ENCODE measurements at regions not wholly inside any gene's neighbourhood (a gene's known extent, or its start where the extent isn't known, plus 50 kb on each side); places are given as distances from the start of the nearest gene placed in this dataset.
"Not testable (repeated sequence)": the region's sequence is repeated elsewhere in the genome, so short reads cannot be mapped to it uniquely, and the experiment has no call there.

DNA sequence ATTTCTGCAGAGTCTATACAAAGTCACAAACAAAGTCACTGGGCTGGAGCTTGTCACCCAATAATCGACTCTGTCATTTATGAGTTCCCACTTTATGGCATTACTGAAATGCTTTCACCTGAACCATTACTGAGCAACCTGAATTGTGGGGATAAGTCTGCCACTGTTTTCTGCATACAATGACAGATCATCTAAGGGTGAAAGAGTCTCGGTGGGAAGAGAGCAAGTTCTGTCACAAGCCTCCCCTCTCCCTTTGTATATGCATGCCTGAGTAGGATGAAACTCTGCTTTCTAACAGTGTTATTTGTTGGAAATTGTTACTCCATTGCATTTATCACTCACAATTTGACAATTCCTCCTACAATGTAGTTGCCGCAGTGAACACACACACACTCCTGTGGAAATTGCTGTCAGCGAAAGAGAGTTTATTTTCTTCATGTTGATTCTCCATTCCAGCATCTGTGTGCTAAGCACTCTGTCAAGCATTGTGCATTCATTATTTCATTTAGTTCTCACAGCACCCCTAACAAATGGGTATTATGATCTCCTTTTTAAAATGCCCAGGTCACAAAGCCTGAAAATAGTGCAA is 1732.4 kb upstream of the CDH6 start:
- no peak for DNase-seq (ENCODE audit: low spot score)

DNA sequence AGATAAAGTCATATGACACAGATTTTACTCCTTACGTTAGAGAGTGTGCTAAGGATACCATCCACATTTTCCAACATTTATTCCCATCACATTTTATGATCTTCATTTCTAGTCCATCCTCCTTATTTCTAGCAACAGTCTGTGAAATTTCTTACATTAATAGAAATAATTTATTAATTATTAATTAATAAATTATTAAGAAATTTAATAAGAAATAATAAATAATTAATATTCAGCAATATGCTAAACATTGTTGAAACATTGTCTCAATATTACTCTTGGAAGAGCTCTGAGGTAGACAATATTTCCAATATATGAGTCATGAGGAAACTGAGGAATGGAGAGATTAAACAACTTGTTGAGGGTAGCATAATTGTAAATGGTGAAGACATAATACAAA is 1742.5 kb upstream of the CDH6 start:
- DNase-seq (ENCODE audit: low spot score): not testable (repeated sequence)

DNA sequence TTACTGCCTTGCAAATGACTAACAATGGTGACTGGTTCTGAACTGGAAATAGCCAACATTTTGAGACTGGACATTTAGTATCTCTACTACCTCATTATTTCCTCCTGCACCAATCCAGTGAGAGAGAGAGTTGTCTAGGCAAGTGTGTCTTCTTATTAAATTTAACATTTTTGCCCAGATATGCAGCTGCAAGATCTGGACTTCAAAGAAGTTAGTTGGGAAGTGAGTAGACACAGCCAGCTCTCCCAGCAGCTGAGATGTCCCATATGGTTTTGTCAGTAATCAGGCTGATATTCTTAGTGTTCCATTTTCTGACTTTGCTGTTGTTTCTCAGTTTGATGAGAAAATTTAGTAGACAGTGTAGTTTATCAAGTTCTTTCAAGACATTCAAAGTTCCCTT is 1778.8 kb upstream of the CDH6 start:
- DNase-seq (ENCODE audit: low spot score): no peak

DNA sequence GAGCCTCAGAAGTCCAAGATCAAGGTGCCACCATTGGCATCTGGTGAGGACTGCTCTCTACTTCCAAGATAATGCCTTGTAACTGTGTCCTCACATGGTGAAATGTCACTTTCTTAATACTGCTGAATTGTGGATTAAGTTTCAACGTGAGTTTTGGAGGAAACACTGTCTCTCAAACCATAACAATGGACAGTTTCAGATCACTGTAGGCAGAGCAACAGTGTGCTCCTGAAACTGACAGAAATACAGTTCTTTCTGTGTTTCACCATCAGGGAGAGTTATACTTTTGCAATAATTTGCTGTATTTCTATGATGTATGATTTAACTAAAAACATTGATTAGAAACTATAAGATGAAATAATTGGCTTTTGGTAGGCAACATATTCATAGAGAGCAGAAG is 1780.5 kb upstream of the CDH6 start:
- DNase-seq (ENCODE audit: low spot score): no peak

DNA sequence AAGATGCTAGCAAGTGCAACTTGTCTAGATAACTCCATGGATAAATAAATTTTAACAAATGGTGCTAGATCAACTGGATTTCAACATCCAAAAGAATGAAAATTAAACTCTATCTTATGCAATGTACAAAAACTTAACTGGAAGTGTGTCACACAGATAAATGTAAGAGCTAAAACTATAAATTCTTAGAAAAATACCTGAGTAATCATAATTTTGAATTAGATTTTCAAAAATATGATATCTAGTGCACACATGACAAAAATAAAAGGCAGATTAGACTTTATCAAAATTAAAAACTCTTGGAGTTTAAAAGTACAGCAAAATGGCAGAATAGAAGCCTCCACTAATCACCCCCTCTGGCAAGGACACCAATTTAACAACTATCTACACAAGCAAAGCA is 1791.2 kb upstream of the CDH6 start:
- DNase-seq (ENCODE audit: low spot score): no peak

DNA sequence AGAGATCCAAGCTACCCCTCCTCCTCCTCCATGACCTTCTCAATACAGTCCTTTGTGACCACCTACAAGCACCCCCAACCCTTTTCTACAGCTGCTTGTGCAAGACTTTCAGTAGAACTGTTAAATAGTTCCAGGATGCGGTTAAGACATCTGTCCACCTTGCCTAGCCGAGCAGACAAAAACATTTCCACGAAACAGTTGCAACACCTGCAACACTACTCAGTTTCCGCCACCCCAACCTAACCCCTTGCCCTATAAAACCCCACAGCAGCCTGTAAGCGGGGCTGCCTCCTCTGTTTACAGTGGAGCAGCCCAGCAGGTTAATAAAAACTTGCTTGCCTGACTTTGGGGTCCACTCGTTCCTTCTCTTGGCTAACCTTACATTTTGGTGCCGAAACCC is 1803.5 kb upstream of the CDH6 start:
- DNase-seq (ENCODE audit: low spot score): no peak

DNA sequence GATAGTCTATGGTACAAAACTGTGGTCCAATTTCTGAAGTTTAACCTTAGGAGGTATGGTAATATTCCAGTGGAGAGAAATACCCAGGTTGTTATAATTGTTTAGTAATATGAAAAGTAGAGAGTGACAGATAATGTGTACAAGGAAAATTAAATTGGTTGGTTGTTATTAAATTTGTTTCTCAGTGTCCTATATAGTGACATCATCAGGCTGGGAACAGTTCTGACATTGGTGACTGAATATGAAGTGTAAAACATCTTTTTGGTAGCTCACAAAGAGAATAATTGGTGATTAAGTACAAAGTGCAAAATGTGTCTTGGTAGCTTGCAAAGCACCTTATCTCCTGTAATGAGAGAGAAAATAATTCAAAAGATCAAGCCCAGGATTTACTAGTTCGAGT is 1806.1 kb upstream of the CDH6 start:
- no peak for DNase-seq (ENCODE audit: low spot score)

DNA sequence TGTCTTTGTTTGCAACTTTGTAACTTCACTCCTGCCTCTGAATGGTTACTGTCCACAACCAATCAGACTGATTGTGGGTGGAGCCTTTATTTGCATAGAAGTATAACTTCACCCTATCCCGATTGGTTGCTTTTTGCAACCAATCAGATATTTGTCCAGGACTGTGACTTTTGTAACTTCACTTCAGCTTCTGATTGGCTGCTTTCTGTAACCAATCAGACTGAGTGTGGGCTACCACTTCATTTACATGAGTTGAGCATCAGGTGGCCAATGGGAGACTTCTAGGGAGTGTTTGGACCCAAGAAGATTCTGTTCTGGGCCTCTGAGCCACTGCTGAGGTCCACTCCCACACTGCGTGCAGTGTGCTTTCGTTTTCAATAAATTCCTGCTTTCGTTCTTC is 1810.7 kb upstream of the CDH6 start:
- DNase-seq (ENCODE audit: low spot score): peak; percentile 97

DNA sequence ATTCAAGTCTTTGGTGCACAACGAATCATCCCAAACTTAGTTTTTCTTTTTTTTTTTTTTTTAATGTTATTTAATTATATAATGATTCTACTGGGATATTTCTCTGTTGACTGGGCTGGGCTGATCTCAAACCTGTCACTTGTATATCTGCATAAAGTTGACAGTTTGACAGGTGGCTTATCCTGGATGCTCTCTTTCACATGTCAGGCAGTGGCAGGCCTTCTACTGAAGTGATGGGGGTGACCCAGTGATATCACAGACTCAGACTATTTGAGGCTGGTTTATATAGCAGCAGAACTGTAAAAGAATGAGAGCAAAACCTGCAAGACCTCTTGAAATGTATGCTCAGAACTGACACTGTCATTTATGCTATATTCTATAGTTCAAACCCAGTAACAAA is 1813.5 kb upstream of the CDH6 start:
- DNase-seq (ENCODE audit: low spot score): no peak

DNA sequence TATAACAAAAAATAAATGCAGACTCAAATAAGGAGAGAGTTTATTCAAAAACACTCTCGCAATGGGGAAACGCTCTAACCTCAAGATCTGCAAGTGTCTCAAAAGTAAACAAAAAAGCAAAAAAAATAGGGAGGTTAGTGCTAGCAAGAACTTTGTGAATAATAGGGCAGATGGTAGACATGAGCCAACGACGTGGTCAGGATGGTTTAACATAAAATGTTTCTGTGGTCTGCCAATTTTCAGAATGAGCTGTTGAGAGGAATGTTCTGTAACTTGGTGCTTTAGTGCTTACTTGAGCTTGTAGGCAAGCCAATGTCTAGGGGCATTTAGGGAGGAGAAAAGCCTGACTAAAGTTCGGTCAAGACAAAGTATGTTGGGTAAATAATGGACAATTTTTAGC is 1813.9 kb upstream of the CDH6 start:
- no peak for DNase-seq (ENCODE audit: low spot score)

DNA sequence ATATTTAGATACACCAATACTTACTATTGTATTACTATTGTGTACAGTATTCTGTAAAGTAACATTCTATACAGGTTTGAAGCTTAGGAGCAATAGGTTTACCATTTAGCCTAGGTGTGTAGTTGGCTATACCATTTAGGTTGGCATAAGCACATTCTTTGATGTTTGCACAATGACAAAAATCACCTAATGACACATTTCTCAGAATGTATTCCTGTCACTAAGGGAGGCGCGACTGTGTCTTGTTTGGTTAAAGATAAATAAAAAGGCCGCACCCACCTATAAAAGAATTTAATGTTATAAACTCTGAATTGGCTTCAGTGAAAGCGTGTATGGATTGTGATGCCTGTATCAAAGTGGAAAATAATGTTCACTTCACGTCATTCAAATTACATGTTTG is 1815.4 kb upstream of the CDH6 start:
- no peak for DNase-seq (ENCODE audit: low spot score)

DNA sequence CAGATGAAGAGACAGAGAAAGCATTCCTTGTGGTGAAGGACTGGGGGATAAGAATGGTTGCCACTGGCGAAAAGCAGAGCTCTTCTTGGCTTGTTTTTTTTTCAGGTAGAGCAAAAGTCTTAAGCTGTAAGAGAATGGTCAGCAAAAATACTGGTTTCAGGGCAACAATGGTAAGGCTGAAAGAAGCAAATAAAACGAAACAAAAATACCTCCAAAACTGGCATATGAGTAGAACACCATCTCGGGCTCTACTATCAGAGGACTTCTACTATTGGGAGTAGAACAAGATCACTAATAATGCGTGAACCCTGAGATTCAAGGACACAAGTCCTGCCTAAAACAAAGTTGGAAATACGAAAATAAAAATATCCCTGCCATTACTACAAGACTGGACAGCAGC is 1823.2 kb upstream of the CDH6 start:
- DNase-seq (ENCODE audit: low spot score): no peak

DNA sequence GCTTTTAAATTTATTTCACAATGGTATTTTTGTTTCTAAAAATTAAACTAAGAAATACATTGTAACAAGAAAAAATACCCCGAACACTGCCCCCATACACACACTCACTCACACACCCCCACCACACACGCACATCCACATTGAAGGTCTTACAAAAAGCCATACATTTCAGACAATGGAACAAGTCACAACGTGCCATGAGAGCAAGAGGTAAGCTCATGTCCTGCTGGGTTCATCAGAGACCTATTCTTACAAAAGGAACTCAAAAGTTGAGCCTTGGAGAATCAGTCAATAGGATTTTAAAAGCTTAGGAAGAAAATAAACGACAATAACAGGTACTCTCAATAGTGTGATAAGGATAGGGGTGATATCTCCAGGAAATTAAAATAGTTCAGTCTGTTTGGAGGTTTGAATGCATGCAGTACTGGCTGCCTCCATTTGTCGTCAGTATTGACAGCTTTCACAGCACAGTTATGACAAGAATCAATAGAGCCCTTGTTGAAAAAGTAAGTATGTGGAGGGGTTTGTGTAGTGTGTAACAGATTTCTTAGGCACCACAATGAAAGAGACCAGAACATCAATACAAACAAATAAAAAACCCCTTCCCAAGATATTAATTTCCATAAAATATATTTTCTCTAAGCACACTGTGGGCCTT is 1826.2 kb upstream of the CDH6 start:
- no peak for DNase-seq (ENCODE audit: low spot score)

DNA sequence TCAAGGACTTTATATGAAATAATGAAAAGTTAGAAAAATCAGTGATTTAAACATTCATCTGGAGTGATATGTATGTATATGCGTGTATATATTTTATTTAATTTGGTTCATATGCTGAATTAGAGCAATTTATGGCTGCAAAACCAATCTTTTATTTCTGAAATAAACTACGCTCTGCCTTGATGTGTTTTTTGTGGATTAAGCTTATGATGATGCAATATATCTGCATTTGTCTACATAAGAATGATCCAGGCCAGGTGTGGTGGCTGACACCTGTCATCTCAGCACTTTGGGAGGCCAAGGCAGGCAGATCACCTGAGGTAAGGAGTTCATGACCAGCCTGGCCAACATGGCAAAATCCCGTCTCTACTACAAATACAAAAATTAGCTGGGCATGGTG is 1842.3 kb upstream of the CDH6 start:
- DNase-seq (ENCODE audit: low spot score): no peak

DNA sequence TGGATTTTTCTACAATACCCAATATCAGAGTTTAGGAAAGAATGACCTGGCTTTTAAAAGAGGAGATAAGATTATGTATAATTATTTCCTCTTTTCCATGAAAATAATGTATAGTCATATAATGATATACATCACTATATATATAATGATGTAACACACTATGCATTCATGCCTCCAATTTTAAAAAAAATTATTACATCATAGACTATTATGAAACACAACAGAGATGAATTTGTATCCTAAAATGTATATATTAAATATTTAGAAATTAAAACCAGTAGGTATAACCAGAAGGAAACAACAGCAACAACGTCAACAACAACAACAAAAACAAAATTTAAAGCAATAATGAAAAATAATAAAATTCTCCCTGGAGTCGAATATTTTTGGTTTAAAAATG is 1856.5 kb upstream of the CDH6 start:
- no peak for DNase-seq (ENCODE audit: low spot score)

DNA sequence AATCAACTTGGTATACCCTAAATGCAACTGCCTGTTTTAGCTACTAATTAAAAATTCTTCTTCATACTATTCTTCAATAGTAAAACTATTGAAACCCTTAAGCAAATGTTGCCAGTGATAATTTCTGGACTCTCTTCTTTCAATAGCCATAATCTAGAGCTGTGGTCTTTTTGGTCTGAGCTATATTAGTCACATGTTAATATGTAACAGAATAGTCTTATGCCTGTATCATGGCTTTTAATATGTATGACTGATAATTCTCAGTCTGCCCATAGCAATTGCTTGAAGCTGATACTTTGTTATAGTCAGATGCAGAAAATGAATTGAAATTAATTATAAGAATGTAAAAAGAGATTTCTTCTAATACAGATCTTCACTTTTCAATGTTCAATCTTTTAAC is 1871.9 kb upstream of the CDH6 start:
- no peak for DNase-seq (ENCODE audit: low spot score)

DNA sequence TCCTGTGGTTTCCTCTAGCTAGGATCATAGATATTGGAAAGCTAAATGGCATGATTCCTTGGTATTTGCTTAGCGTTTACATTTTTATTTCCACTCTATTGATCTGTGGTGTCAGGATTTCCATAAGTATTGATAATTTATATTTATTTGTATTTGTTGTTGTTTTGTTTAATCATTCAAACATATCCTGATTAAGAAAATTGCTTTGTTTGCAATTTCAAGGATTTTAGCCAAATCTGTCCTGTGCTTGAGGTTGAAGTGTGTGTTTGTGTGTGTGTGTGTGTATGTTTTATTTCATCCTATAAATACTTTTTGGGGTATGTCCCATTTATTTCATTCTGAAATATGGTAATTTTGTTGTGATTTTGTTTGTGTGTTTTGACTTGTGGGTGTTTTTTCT is 1884.1 kb upstream of the CDH6 start:
- DNase-seq (ENCODE audit: low spot score): no peak

DNA sequence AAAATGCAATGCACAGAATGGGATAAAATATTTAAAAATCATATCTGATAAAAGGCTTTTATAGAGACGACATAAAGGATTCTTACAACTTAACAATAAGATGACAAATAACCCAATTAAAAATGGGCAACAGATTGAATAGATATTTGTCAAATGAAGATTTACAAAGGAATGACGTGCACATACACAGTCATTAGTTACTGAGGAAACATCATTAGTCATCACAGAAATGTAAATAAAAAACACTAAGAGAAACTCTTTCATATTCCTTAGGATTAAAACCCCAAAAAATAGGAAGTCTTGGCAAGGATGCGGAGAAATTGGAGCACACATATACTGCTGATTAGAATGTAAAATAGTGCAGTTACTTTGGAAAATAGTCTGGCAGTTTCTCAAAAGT is 1886.0 kb upstream of the CDH6 start:
- DNase-seq (ENCODE audit: low spot score): peak; percentile 3

DNA sequence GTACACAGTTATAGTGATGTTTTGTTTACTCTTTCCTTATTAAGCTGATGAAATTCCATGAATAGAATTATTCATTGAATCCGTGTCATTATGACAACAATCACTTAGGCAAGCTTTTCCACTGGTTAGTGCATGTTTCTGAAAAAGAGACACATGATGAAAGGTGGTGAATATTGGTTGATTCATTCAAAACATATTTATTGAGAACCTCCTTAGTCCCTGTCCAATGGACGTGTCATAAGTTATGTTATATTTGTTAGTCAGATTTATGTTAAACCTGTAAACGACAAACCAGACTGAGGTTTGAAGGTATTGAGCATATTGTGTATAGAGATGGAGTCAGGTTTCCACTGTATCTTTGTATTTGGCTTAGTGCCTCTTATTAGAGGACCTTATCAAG is 1888.9 kb upstream of the CDH6 start:
- DNase-seq (ENCODE audit: low spot score): no peak

DNA sequence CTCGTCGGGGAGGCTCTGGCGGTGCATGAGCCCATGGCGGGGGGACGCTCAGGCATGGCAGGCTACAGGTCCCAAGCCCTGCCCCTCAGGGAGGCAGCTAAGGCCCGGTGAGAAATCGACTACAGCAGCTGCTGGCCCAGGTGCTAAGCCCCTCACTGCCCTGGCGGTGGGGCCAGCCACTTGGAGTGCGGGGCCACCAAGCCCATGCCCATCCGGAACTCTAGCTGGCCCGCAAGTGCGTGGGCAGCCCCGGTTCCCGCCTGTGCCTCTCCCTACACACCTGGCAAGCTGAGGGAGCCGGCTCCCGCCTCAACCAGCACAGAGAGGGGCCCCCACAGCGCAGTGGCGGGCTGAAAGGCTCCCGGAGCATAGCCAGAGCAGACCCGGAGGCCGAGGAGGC is 1896.9 kb upstream of the CDH6 start:
- no peak for DNase-seq (ENCODE audit: low spot score)

DNA sequence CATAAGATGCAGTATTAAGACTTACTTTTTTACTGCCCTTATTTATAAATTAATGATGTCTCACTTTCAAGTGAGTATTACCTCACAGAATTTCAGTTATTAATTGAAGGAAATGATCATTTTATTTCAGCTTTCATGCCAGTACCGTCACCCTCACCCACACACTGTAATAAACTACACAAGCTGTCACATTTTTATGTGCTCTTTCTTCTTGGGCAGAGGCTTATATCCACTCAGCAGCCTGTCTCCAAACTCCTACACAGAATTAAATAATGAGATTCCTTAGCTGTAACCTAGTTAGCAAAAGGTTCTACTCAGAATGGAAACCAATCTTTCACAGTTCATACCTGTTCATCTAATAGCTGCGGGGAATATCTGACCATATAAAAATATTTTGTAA is 1915.8 kb upstream of the CDH6 start:
- DNase-seq (ENCODE audit: low spot score): no peak

DNA sequence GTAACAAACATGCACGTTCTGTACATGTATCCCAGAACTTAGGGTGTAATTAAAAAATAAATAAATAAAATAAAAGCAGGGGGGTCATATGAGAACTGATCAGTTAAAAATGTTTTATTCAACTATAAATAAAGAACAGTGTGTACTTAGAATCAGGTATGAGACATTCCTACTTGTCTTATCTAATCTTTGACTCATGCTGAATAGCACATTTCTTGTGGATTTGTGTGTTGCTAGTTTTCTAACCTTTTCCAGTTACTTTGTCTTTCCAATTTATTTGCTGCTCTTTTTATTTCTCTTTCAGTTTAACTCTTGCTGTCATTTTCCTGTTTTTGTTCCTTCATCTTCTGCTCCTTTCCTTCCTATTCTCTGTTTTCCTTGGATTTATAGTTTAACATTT is 1917.1 kb upstream of the CDH6 start:
- no peak for DNase-seq (ENCODE audit: low spot score)

DNA sequence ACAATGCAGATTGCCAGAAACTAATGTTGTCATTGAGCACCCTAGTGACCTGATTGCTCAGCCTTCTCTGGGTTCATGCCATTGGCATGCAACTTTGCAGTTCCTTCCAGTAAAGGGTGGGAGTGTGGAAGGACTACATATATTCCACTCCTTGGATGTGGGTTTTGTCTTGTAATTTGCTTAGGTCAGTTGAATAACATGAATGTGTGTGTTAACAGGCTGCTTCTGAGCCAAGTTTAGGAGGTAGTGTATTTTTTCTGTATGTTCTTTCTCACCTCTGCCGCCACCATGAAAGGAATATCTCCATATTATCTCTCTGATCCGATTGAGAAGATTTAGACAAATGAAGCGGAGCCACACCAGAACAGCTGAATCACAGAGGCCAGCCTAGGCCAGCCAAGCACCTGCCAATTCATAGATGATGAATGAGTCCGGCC is 1929.6 kb upstream of the CDH6 start:
- no peak for DNase-seq (ENCODE audit: low spot score)

All from A172 (cell line).